Central memory CD8-positive, alpha-beta T cell (primary cell): ENCODE measurements at regions not wholly inside any gene's neighbourhood (a gene's known extent, or its start where the extent isn't known, plus 50 kb on each side); places are given as distances from the start of the nearest gene placed in this dataset.
"Not testable (repeated sequence)": the region's sequence is repeated elsewhere in the genome, so short reads cannot be mapped to it uniquely, and the experiment has no call there.

Experiments used
- ATAC-seq: fragments of 150-1000 bp; cut with Tn5 transposase; replicated peaks from 2 replicates; pipeline ENCODE4 v1.10.0; 2022; ENCODE audit warnings: mild to moderate bottlenecking, moderate FRiP score, moderate number of reproducible peaks; ENCODE audit not compliant: poor library complexity, severe bottlenecking; ENCODE audit errors: extremely low read depth
- DNase-seq, 2 donors: peaks; one replicate each; pipeline ENCODE4 v3.0.0; 2021; ENCODE audit warnings: low spot score in 2 of 2
- H3K27ac Mint-ChIP-seq: one replicate; pipeline ENCODE4 v1.8.0; 2022; ENCODE audit warnings: low read depth, mild to moderate bottlenecking, moderate library complexity, mixed read lengths
- H3K27me3 Mint-ChIP-seq: one replicate; pipeline ENCODE4 v1.8.0; 2022; ENCODE audit warnings: mixed read lengths
- H3K36me3 Mint-ChIP-seq: one replicate; pipeline ENCODE4 v1.8.0; 2022; ENCODE audit warnings: mild to moderate bottlenecking, moderate library complexity, mixed read lengths; ENCODE audit not compliant: insufficient read depth
- H3K4me1 Mint-ChIP-seq: one replicate; pipeline ENCODE4 v1.8.0; 2022; ENCODE audit warnings: mixed read lengths
- H3K4me3 Mint-ChIP-seq: one replicate; pipeline ENCODE4 v1.8.0; 2022; ENCODE audit warnings: mild to moderate bottlenecking, moderate library complexity, mixed read lengths
- H3K9me3 Mint-ChIP-seq: one replicate; pipeline ENCODE4 v1.8.0; 2022; ENCODE audit warnings: mixed read lengths

- Mint-ChIP-seq H3K4me1 (no peaks in the 10 kb centered on the region), H3K27ac (no peak overlapping the region), H3K9me3 (peaks cover 17% of the 10 kb centered on the region), H3K27me3 (no peaks in the 10 kb centered on the region), H3K4me3 (no peak overlapping the region), H3K36me3 (no peaks in the 10 kb centered on the region)
- DNase-seq (no peak), ATAC-seq (no peak)
Observed at GRCh38 chr4:175071123-175071522, 153.0 kb downstream of the ADAM29 start.

- Mint-ChIP-seq H3K36me3 (no peaks in the 10 kb centered on the region), H3K27ac (no peak overlapping the region), H3K4me3 (no peak overlapping the region), H3K27me3 (no peaks in the 10 kb centered on the region), H3K9me3 (peaks cover 14% of the 10 kb centered on the region), H3K4me1 (no peaks in the 10 kb centered on the region)
- DNase-seq (no peak), ATAC-seq (no peak)
Observed at GRCh38 chr4:175087145-175087544, 169.0 kb downstream of the ADAM29 start.

GRCh38 chr4:175090116-175090515 is 172.0 kb downstream of the ADAM29 start:
- Mint-ChIP-seq H3K27me3 (no peaks in the 10 kb centered on the region), H3K4me3 (no peak overlapping the region), H3K27ac (no peak overlapping the region), H3K9me3 (peaks cover 9% of the 10 kb centered on the region), H3K4me1 (no peaks in the 10 kb centered on the region), H3K36me3 (no peaks in the 10 kb centered on the region)
- ATAC-seq (no peak), DNase-seq (no peak)

- Mint-ChIP-seq H3K27me3 (no peaks in the 10 kb centered on the region), H3K36me3 (no peaks in the 10 kb centered on the region), H3K4me1 (no peaks in the 10 kb centered on the region), H3K4me3 (no peak overlapping the region), H3K9me3 (peaks cover 17% of the 10 kb centered on the region), H3K27ac (no peak overlapping the region)
- ATAC-seq (no peak), DNase-seq (no peak)
Observed at GRCh38 chr4:175091649-175092048, 173.5 kb downstream of the ADAM29 start.

- Mint-ChIP-seq H3K27me3 (no peaks in the 10 kb centered on the region), H3K4me1 (no peaks in the 10 kb centered on the region), H3K4me3 (no peak overlapping the region), H3K27ac (no peak overlapping the region), H3K36me3 (no peaks in the 10 kb centered on the region), H3K9me3 (peaks cover 14% of the 10 kb centered on the region)
- ATAC-seq (peak; percentile 24), DNase-seq (no peak)
Observed at GRCh38 chr4:175092114-175092513, 174.0 kb downstream of the ADAM29 start.

- H3K9me3 Mint-ChIP-seq = peaks cover 17% of the 10 kb centered on the region
- H3K27me3 Mint-ChIP-seq, ATAC-seq, H3K27ac Mint-ChIP-seq, H3K4me3 Mint-ChIP-seq, DNase-seq, H3K36me3 Mint-ChIP-seq, H3K4me1 Mint-ChIP-seq: not testable (repeated sequence)
Observed at GRCh38 chr4:175093055-175093454, 174.9 kb downstream of the ADAM29 start.

- H3K36me3 Mint-ChIP-seq = no peaks in the 10 kb centered on the region
- peaks cover 20% of the 10 kb centered on the region for H3K9me3 Mint-ChIP-seq
- no peak overlapping the region for H3K4me3 Mint-ChIP-seq
- DNase-seq (no peak), ATAC-seq (no peak)
- no peaks in the 10 kb centered on the region for H3K27me3 Mint-ChIP-seq
- no peaks in the 10 kb centered on the region for H3K4me1 Mint-ChIP-seq
- H3K27ac Mint-ChIP-seq = no peak overlapping the region
Observed at GRCh38 chr4:175103403-175103802, 185.2 kb downstream of the ADAM29 start.

GRCh38 chr4:175106301-175106700 is 188.1 kb downstream of the ADAM29 start:
- Mint-ChIP-seq H3K27ac (no peak overlapping the region), H3K4me3 (no peak overlapping the region), H3K9me3 (peaks cover 34% of the 10 kb centered on the region), H3K27me3 (no peaks in the 10 kb centered on the region), H3K36me3 (no peaks in the 10 kb centered on the region), H3K4me1 (no peaks in the 10 kb centered on the region)
- DNase-seq (no peak), ATAC-seq (no peak)

GRCh38 chr4:175109933-175110332 is 191.8 kb downstream of the ADAM29 start:
- no peak for ATAC-seq
- Mint-ChIP-seq H3K4me1 (no peaks in the 10 kb centered on the region), H3K27me3 (no peaks in the 10 kb centered on the region), H3K36me3 (no peaks in the 10 kb centered on the region), H3K27ac (no peak overlapping the region), H3K9me3 (peaks cover 39% of the 10 kb centered on the region), H3K4me3 (no peak overlapping the region)
- no peak for DNase-seq

GRCh38 chr4:175125410-175126068 is 207.4 kb downstream of the ADAM29 start:
- no peaks in the 10 kb centered on the region for H3K36me3 Mint-ChIP-seq
- no peak for DNase-seq
- peaks cover 21% of the 10 kb centered on the region for H3K9me3 Mint-ChIP-seq
- no peak overlapping the region for H3K4me3 Mint-ChIP-seq
- H3K27me3 Mint-ChIP-seq = no peaks in the 10 kb centered on the region
- no peaks in the 10 kb centered on the region for H3K4me1 Mint-ChIP-seq
- no peak overlapping the region for H3K27ac Mint-ChIP-seq
- ATAC-seq = no peak

GRCh38 chr4:175127314-175127713 is 209.2 kb downstream of the ADAM29 start:
- no peaks in the 10 kb centered on the region for H3K36me3 Mint-ChIP-seq
- H3K27ac Mint-ChIP-seq = no peak overlapping the region
- ATAC-seq (no peak), DNase-seq (no peak)
- H3K9me3 Mint-ChIP-seq = peaks cover 5% of the 10 kb centered on the region
- no peak overlapping the region for H3K4me3 Mint-ChIP-seq
- no peaks in the 10 kb centered on the region for H3K4me1 Mint-ChIP-seq
- no peaks in the 10 kb centered on the region for H3K27me3 Mint-ChIP-seq

GRCh38 chr4:175129797-175130196 is 211.6 kb downstream of the ADAM29 start:
- ATAC-seq (no peak), DNase-seq (no peak)
- H3K4me1 Mint-ChIP-seq = no peaks in the 10 kb centered on the region
- no peaks in the 10 kb centered on the region for H3K36me3 Mint-ChIP-seq
- H3K9me3 Mint-ChIP-seq = no peaks in the 10 kb centered on the region
- H3K27ac Mint-ChIP-seq = no peak overlapping the region
- no peak overlapping the region for H3K4me3 Mint-ChIP-seq
- no peaks in the 10 kb centered on the region for H3K27me3 Mint-ChIP-seq

- Mint-ChIP-seq H3K4me3 (no peak overlapping the region), H3K27me3 (no peaks in the 10 kb centered on the region), H3K4me1 (no peaks in the 10 kb centered on the region)
Observed at GRCh38 chr4:175139205-175139604, 221.0 kb downstream of the ADAM29 start.

More at GRCh38 chr4:175139205-175139604, 221.0 kb downstream of the ADAM29 start:
- peaks cover 1% of the 10 kb centered on the region for H3K36me3 Mint-ChIP-seq
- H3K27ac Mint-ChIP-seq = no peak overlapping the region
- DNase-seq = no peak
- peaks cover 6% of the 10 kb centered on the region for H3K9me3 Mint-ChIP-seq
- ATAC-seq = no peak
